Gastrocnemius medialis (tissue), 4 donors: ENCODE measurements at regions not wholly inside any gene's neighbourhood (a gene's known extent, or its start where the extent isn't known, plus 50 kb on each side); places are given as distances from the start of the nearest gene placed in this dataset.
"Not testable (repeated sequence)": the region's sequence is repeated elsewhere in the genome, so short reads cannot be mapped to it uniquely, and the experiment has no call there.

Experiments used
- ATAC-seq, 2 donors: fragments of 150-250 bp; one replicate each; pipeline ENCODE4 v1.9.1; 2016
- DNase-seq, 2 donors: peaks; one replicate each; pipeline ENCODE4 v3.0.0-alpha.2; 2019
- H3K27ac ChIP-seq, 4 donors: fragments of 200-600 bp; sonication (generic); 1 replicate in 1 of 4; 2 replicates in 3 of 4; pipeline ENCODE4 v1.5.1; 2016 to 2018; ENCODE audit warnings: mild to moderate bottlenecking in 2 of 4, moderate library complexity in 1 of 4
- H3K27me3 ChIP-seq, 3 donors: fragments of 200-600 bp; sonication (generic) in 2 of 3; 1 replicate in 1 of 3; 2 replicates in 2 of 3; pipeline versions ENCODE4 v1.5.1 to v1.6.0; 2016 to 2019; ENCODE audit warnings: mild to moderate bottlenecking in 1 of 3, moderate library complexity in 1 of 3
- H3K36me3 ChIP-seq, 2 donors: fragments of 200-600 bp; sonication (generic) in 1 of 2; one replicate each; pipeline ENCODE4 v1.5.1; 2017 to 2018
- H3K4me1 ChIP-seq, 2 donors: fragments of 200-600 bp; sonication (generic) in 1 of 2; one replicate each; pipeline ENCODE4 v1.5.1; 2016 to 2017; ENCODE audit warnings: mild to moderate bottlenecking in 2 of 2
- H3K4me3 ChIP-seq, 4 donors: fragments of 200-600 bp; sonication (generic) in 3 of 4; 1 replicate in 1 of 4; 2 replicates in 3 of 4; pipeline ENCODE4 v1.5.1; 2016 to 2019; ENCODE audit warnings: mild to moderate bottlenecking in 2 of 4
- H3K9me3 ChIP-seq, 3 donors: fragments of 200-600 bp; sonication (generic) in 2 of 3; 1 replicate in 1 of 3; 2 replicates in 2 of 3; pipeline ENCODE4 v1.5.1; 2016 to 2019
- CTCF ChIP-seq, 5 experiments: fragments of 450-650 bp in 3 of 5; fragments of 200-600 bp in 2 of 5; sonication (generic) in 2 of 5; IDR thresholded peaks in 4 of 5; conservative IDR thresholded peaks in 1 of 5; 1 replicate in 4 of 5; 2 replicates in 1 of 5; pipeline ENCODE4 v1.5.1; 2016 to 2019; ENCODE audit warnings: antibody characterized with exemption in 5 of 5, mild to moderate bottlenecking in 3 of 5, moderate library complexity in 3 of 5
- POLR2A ChIP-seq, 2 donors: fragments of 450-650 bp; IDR thresholded peaks; one replicate each; pipeline ENCODE4 v1.6.1; 2017; ENCODE audit warnings: antibody characterized with exemption in 2 of 2, mild to moderate bottlenecking in 2 of 2, moderate library complexity in 2 of 2
- in situ Hi-C, 4 donors: fragments of 200-750 bp; cut with MboI; loops; one replicate each; pipeline versions ENCODE4 v1.15.0 to v1.8.0; 2017; ENCODE audit warnings: low sequenced_read_pairs in 4 of 4
- intact Hi-C: fragments of 100-400 bp; cut with DNase I; formaldehyde crosslinking; loops from one replicate; pipeline ENCODE4 v1.15.1; 2023; ENCODE audit warnings: low total_unique reads

- Histone ChIP-seq H3K36me3 (no peaks in the 10 kb centered on the region), H3K4me3 (no peak overlapping the region), H3K4me1 (no peaks in the 10 kb centered on the region), H3K9me3 (no peaks in the 10 kb centered on the region), H3K27me3 (no peaks in the 10 kb centered on the region), H3K27ac (no peak overlapping the region)
- TF ChIP-seq CTCF (IDR thresholded peaks at IDR 0.05 in 4 of 5, conservative IDR thresholded peaks at IDR 0.05 in 1 of 5) (no peak), POLR2A (IDR thresholded peaks at IDR 0.05) (no peak)
- ATAC-seq (no peak), DNase-seq (no peak)
- intact Hi-C loops (no loop called here), in situ Hi-C loops (no loop called here)
Observed at GRCh38 chr3:101119535-101119934, 126.3 kb upstream of the ABI3BP start.

GRCh38 chr3:101117980-101118379 is 124.8 kb upstream of the ABI3BP start:
- no peak for TF ChIP-seq POLR2A (IDR thresholded peaks at IDR 0.05)
- no peak for TF ChIP-seq CTCF (IDR thresholded peaks at IDR 0.05 in 4 of 5, conservative IDR thresholded peaks at IDR 0.05 in 1 of 5)
- in situ Hi-C loops (no loop called here), intact Hi-C loops (loop anchor here (2.0 kb wide), 1 partner anchor 27 kb away; no protein-coding TSS in a partner anchor)
- ATAC-seq = no peak
- Histone ChIP-seq H3K4me1 (no peaks in the 10 kb centered on the region), H3K36me3 (no peaks in the 10 kb centered on the region), H3K27ac (no peak overlapping the region), H3K27me3 (no peaks in the 10 kb centered on the region), H3K4me3 (no peak overlapping the region), H3K9me3 (no peaks in the 10 kb centered on the region)
- DNase-seq = no peak

GRCh38 chr3:101117465-101117864 is 124.2 kb upstream of the ABI3BP start:
- no peak for ATAC-seq
- Histone ChIP-seq H3K4me1 (no peaks in the 10 kb centered on the region), H3K27me3 (no peaks in the 10 kb centered on the region), H3K36me3 (no peaks in the 10 kb centered on the region), H3K9me3 (no peaks in the 10 kb centered on the region), H3K4me3 (no peak overlapping the region), H3K27ac (no peak overlapping the region)
- TF ChIP-seq CTCF (IDR thresholded peaks at IDR 0.05 in 4 of 5, conservative IDR thresholded peaks at IDR 0.05 in 1 of 5) = no peak
- no peak for TF ChIP-seq POLR2A (IDR thresholded peaks at IDR 0.05)
- intact Hi-C loops = loop anchor here (2.0 kb wide), 1 partner anchor 27 kb away; no protein-coding TSS in a partner anchor
- DNase-seq = no peak
- in situ Hi-C loops = no loop called here

GRCh38 chr3:101110295-101110694 is 117.1 kb upstream of the ABI3BP start:
- H3K27me3 ChIP-seq, DNase-seq, H3K9me3 ChIP-seq, in situ Hi-C loops, ATAC-seq, H3K4me3 ChIP-seq, H3K27ac ChIP-seq, intact Hi-C loops, H3K4me1 ChIP-seq, H3K36me3 ChIP-seq: not testable (repeated sequence)

- intact Hi-C loops (no loop called here), in situ Hi-C loops (no loop called here)
- Histone ChIP-seq H3K4me3 (no peak overlapping the region), H3K4me1 (no peaks in the 10 kb centered on the region), H3K9me3 (peaks cover 0 to 5% (median 0%) of the 10 kb centered on the region in 3 donors), H3K27me3 (no peaks in the 10 kb centered on the region), H3K27ac (no peak overlapping the region), H3K36me3 (no peaks in the 10 kb centered on the region)
- ATAC-seq (no peak), DNase-seq (no peak)
- TF ChIP-seq POLR2A (IDR thresholded peaks at IDR 0.05) (no peak), CTCF (IDR thresholded peaks at IDR 0.05 in 4 of 5, conservative IDR thresholded peaks at IDR 0.05 in 1 of 5) (no peak)
Observed at GRCh38 chr3:101104321-101104720, 111.1 kb upstream of the ABI3BP start.
